ENCODE measurements at regions not wholly inside any gene's neighbourhood (a gene's known extent, or its start where the extent isn't known, plus 50 kb on each side); places are given as distances from the start of the nearest gene placed in this dataset.

- no peak for DNase-seq (ENCODE audit: extremely low spot score, unreplicated experiment)
- TF ChIP-seq, protein P1, sequence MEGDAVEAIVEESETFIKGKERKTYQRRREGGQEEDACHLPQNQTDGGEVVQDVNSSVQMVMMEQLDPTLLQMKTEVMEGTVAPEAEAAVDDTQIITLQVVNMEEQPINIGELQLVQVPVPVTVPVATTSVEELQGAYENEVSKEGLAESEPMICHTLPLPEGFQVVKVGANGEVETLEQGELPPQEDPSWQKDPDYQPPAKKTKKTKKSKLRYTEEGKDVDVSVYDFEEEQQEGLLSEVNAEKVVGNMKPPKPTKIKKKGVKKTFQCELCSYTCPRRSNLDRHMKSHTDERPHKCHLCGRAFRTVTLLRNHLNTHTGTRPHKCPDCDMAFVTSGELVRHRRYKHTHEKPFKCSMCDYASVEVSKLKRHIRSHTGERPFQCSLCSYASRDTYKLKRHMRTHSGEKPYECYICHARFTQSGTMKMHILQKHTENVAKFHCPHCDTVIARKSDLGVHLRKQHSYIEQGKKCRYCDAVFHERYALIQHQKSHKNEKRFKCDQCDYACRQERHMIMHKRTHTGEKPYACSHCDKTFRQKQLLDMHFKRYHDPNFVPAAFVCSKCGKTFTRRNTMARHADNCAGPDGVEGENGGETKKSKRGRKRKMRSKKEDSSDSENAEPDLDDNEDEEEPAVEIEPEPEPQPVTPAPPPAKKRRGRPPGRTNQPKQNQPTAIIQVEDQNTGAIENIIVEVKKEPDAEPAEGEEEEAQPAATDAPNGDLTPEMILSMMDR (conservative IDR thresholded peaks at IDR 0.05) = no peak
- Mint-ChIP-seq H3K27ac (no peak overlapping the region), H3K36me3 (no peaks in the 10 kb centered on the region), H3K27me3 (peaks cover 3% of the 10 kb centered on the region), H3K9me3 (no peaks in the 10 kb centered on the region), H3K4me1 (ENCODE audit: unreplicated experiment) (peaks cover 18% of the 10 kb centered on the region), H3K4me3 (no peak overlapping the region)
These were observed 501.0 kb downstream of the EIPR1 start for GRCh38 chr2:2876331-2877221.

GRCh38 chr2:2875831-2876230 is 501.8 kb downstream of the EIPR1 start:
- no peak for DNase-seq (ENCODE audit: extremely low spot score, unreplicated experiment)
- Mint-ChIP-seq H3K27me3 (peaks cover under 1% of the 10 kb centered on the region), H3K27ac (no peak overlapping the region), H3K4me1 (ENCODE audit: unreplicated experiment) (peaks cover 25% of the 10 kb centered on the region), H3K36me3 (no peaks in the 10 kb centered on the region), H3K4me3 (no peak overlapping the region), H3K9me3 (no peaks in the 10 kb centered on the region)
- TF ChIP-seq, protein P1 (conservative IDR thresholded peaks at IDR 0.05) = no peak

- Mint-ChIP-seq H3K27me3 (no peaks in the 10 kb centered on the region), H3K9me3 (no peaks in the 10 kb centered on the region), H3K4me3 (no peak overlapping the region), H3K27ac (no peak overlapping the region), H3K36me3 (no peaks in the 10 kb centered on the region), H3K4me1 (ENCODE audit: unreplicated experiment) (peaks cover 25% of the 10 kb centered on the region)
- TF ChIP-seq, protein P1 (conservative IDR thresholded peaks at IDR 0.05) = no peak
- no peak for DNase-seq (ENCODE audit: extremely low spot score, unreplicated experiment)
These were observed 502.3 kb downstream of the EIPR1 start for GRCh38 chr2:2875296-2875695.

DNA sequence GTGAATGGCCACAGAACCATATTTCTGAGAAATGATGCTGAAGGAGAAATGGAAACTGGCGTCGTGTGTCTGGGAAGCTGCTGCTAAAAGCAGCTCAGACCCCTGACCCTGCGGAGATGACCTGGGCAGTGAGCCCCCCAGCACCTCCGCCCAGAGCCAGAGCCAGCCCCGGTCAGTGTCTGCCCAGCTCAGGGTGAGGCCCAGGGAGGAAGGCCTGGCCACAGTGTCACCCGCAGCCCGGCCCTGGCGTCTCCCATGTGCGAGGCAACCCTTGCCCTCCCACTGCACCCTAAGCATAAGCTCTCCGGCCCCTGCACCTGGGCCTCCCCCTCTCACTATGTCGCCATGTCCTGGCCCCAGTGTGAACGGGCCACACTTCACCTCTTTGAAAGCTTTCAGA is 502.8 kb downstream of the EIPR1 start:
- DNase-seq (ENCODE audit: extremely low spot score, unreplicated experiment) = no peak
- Mint-ChIP-seq H3K27ac (no peak overlapping the region), H3K9me3 (no peaks in the 10 kb centered on the region), H3K36me3 (no peaks in the 10 kb centered on the region), H3K4me1 (ENCODE audit: unreplicated experiment) (peaks cover 25% of the 10 kb centered on the region), H3K27me3 (no peaks in the 10 kb centered on the region), H3K4me3 (no peak overlapping the region)
- TF ChIP-seq, protein P1 (conservative IDR thresholded peaks at IDR 0.05) = no peak

GRCh38 chr2:2874341-2874740 is 503.3 kb downstream of the EIPR1 start:
- Mint-ChIP-seq H3K9me3 (no peaks in the 10 kb centered on the region), H3K27me3 (no peaks in the 10 kb centered on the region), H3K36me3 (no peaks in the 10 kb centered on the region), H3K4me1 (ENCODE audit: unreplicated experiment) (peaks cover 25% of the 10 kb centered on the region), H3K4me3 (no peak overlapping the region), H3K27ac (no peak overlapping the region)
- DNase-seq (ENCODE audit: extremely low spot score, unreplicated experiment) = no peak
- TF ChIP-seq, protein P1 (conservative IDR thresholded peaks at IDR 0.05) = no peak
